Brain microvascular endothelial cell (primary cell): ENCODE measurements at regions not wholly inside any gene's neighbourhood (a gene's known extent, or its start where the extent isn't known, plus 50 kb on each side); places are given as distances from the start of the nearest gene placed in this dataset.
"Not testable (repeated sequence)": the region's sequence is repeated elsewhere in the genome, so short reads cannot be mapped to it uniquely, and the experiment has no call there.

ENCODE experiments used
- DNase-seq: peaks from one replicate; pipeline ENCODE4 v3.0.0-alpha.2; 2020
- H3K27ac ChIP-seq: fragments of 250-450 bp; sonication (Bioruptor Pico); 2 replicates; pipeline ENCODE4 v1.5.1; 2020; ENCODE audit warnings: mild to moderate bottlenecking, moderate library complexity
- H3K27me3 ChIP-seq: fragments of 250-450 bp; sonication (Bioruptor Pico); replicated peaks from 2 replicates; pipeline ENCODE4 v1.5.1; 2020; ENCODE audit warnings: mild to moderate bottlenecking
- H3K36me3 ChIP-seq: fragments of 250-450 bp; sonication (Bioruptor Pico); replicated peaks from 2 replicates; pipeline ENCODE4 v1.5.1; 2020; ENCODE audit warnings: mild to moderate bottlenecking
- H3K4me3 ChIP-seq: 2 replicates; pipeline ENCODE4 v1.5.1; 2011; ENCODE audit warnings: low read depth, mild to moderate bottlenecking, control low read depth, low read length, moderate library complexity
- CTCF ChIP-seq: IDR thresholded peaks from 2 replicates; pipeline ENCODE4 v1.5.1; 2011; ENCODE audit warnings: low read depth, mild to moderate bottlenecking, moderate library complexity, low read length, control low read depth, inconsistent platforms; ENCODE audit errors: missing control alignments
- in situ Hi-C: cut with HindIII; loops from 2 replicates; pipeline ENCODE4 v1.10.0; 2017; ENCODE audit warnings: low sequenced_read_pairs, low pct_ligation_motif_present

GRCh38 chr2:215635071-215635787 lies 199.4 kb upstream of the FN1 start:
- H3K4me3 ChIP-seq, result no peak overlapping the region
- no peak for TF ChIP-seq CTCF
- H3K27me3 ChIP-seq, result no peaks in the 10 kb centered on the region
- DNase-seq, result no peak
- in situ Hi-C loops, result no loop called here
- H3K27ac ChIP-seq, result no peak overlapping the region
- no peaks in the 10 kb centered on the region for H3K36me3 ChIP-seq

GRCh38 chr2:215633360-215633759 lies 197.5 kb upstream of the FN1 start:
- no peak for DNase-seq
- H3K4me3 ChIP-seq, result no peak overlapping the region
- no peak overlapping the region for H3K27ac ChIP-seq
- in situ Hi-C loops, result no loop called here
- H3K36me3 ChIP-seq, result no peaks in the 10 kb centered on the region
- no peaks in the 10 kb centered on the region for H3K27me3 ChIP-seq
- no peak for TF ChIP-seq CTCF

GRCh38 chr2:215631696-215632095 lies 195.8 kb upstream of the FN1 start:
- H3K27me3 ChIP-seq, result no peaks in the 10 kb centered on the region
- H3K27ac ChIP-seq, result no peak overlapping the region
- no peak for TF ChIP-seq CTCF
- no peak overlapping the region for H3K4me3 ChIP-seq
- no peaks in the 10 kb centered on the region for H3K36me3 ChIP-seq
- no peak for DNase-seq
- in situ Hi-C loops, result no loop called here

- H3K4me3 ChIP-seq, H3K36me3 ChIP-seq, DNase-seq, in situ Hi-C loops, H3K27ac ChIP-seq, H3K27me3 ChIP-seq: not testable (repeated sequence)
Observed at GRCh38 chr2:215630796-215631195, 194.9 kb upstream of the FN1 start.

GRCh38 chr2:215627771-215628170 lies 191.9 kb upstream of the FN1 start:
- in situ Hi-C loops, result no loop called here
- H3K27me3 ChIP-seq, result no peaks in the 10 kb centered on the region
- no peak for DNase-seq
- H3K27ac ChIP-seq, result peak overlapping the region; percentile 83
- no peak for TF ChIP-seq CTCF
- H3K36me3 ChIP-seq, result no peaks in the 10 kb centered on the region
- no peak overlapping the region for H3K4me3 ChIP-seq

GRCh38 chr2:215626812-215627281 lies 191.0 kb upstream of the FN1 start:
- Histone ChIP-seq H3K36me3 (no peaks in the 10 kb centered on the region), H3K4me3 (no peak overlapping the region), H3K27me3 (no peaks in the 10 kb centered on the region), H3K27ac (peak overlapping the region; percentile 83)
- DNase-seq, result peak; percentile 57
- TF ChIP-seq CTCF, result no peak
- in situ Hi-C loops, result no loop called here
